GM12891 (cell line): ENCODE measurements at regions not wholly inside any gene's neighbourhood (a gene's known extent, or its start where the extent isn't known, plus 50 kb on each side); places are given as distances from the start of the nearest gene placed in this dataset.

Experiments used
- DNase-seq: peaks from one replicate; pipeline ENCODE4 v3.0.0; 2011; ENCODE audit warnings: low spot score; ENCODE audit not compliant: insufficient read length
- FAIRE-seq: peaks from 2 replicates; lab custom pipeline; 2011; peaks lifted over from hg19 to GRCh38; lab: Jason Lieb, UNC
- PAX5 ChIP-seq: IDR thresholded peaks from 2 replicates; pipeline ENCODE4 v1.6.1; 2011; ENCODE audit warnings: low read length, moderate library complexity, mild to moderate bottlenecking; ENCODE audit not compliant: insufficient read depth, severe bottlenecking
- POLR2A ChIP-seq: IDR thresholded peaks from 2 replicates; pipeline ENCODE4 v1.6.1; 2011; ENCODE audit warnings: low read depth, low read length, control low read depth
- POLR2AphosphoS5 ChIP-seq: IDR thresholded peaks from 2 replicates; pipeline ENCODE4 v1.6.1; 2011; ENCODE audit warnings: low read depth, low read length, control low read depth
- POU2F2 ChIP-seq: IDR thresholded peaks from 2 replicates; pipeline ENCODE4 v1.6.1; 2011; ENCODE audit warnings: low read depth, mild to moderate bottlenecking, control low read depth, low read length, moderate library complexity
- SPI1 ChIP-seq: IDR thresholded peaks from 2 replicates; pipeline ENCODE4 v1.6.1; 2011; ENCODE audit warnings: low read depth, low read length, control low read depth
- TAF1 ChIP-seq: IDR thresholded peaks from 2 replicates; pipeline ENCODE4 v1.6.1; 2011; ENCODE audit warnings: low read depth, low read length, control low read depth

DNA sequence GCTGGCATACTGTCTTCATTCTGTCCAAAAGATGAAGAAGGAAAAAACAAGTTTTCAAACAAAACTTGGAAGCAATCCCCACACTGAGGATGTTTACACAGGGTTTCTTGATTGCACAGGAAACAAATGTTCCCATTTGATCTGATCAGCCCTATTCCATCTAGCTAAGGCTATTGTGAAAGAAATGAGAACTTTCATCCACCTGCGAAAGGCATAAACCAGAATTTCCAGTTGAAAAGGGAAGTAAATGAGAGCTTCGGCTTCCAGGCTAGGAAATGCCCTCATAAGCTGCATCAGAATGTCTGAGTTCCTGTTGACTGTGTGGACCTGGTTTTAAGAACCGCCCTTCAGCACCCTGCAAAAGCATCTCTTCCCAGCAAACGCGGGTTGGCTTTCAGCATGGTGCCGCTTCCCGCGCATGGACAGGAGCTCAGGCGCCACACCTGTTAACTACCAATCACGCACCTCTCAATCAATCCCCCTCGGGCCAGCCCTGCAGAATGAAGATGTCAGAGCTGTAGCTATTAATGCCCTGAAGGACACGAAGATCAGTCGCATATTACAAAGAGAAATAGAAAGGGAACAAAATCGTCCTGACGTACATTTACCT, 850.4 kb downstream of the GALR1 start:
- no peak for DNase-seq

DNA sequence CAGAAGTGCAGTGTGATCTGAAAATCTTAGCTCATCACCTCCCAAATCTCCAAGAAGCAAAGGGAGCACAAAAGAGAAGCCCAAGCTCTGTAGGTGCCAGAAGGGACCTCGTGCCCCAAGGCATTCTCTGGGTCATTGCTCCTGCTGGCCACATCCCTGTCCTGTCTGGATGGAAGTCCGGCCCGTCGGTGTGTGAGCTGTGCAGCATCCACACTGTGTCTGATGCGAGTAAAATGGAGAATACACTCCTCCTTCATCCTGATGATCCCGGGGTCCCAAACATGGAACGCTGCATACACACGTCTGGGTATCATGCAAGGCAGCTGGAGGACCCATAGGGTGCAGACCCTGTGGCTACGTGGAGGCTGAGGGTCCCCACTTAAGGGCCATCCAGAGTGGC, 851.4 kb downstream of the GALR1 start:
- DNase-seq = no peak
- TF ChIP-seq PAX5 (no peak), POLR2AphosphoS5 (no peak), POU2F2 (no peak), POLR2A (no peak), TAF1 (no peak), SPI1 (no peak)
- no peak for FAIRE-seq

More for the DNA sequence above, 850.4 kb downstream of the GALR1 start:
- TF ChIP-seq POLR2A = no peak
- FAIRE-seq = no peak

DNA sequence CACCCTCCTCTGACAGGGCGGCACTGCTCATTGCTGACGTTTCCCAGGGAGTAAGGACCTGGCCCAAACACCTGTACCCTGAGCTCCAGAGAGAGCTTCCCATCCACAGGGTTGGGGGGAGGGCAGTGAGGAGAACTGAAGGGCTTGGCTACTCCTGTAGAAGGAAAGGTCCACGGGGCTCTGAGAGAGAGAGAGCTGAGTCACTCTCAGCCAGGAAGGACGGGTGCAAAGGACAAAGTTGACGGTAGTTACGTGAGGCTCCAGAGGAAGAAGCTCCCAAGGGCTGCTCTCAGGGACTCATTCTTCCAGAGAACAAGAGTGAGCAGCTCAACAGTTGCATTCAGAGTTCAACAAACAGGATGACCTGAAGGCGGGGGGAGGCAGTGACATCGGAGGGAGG, 852.5 kb downstream of the GALR1 start:
- DNase-seq = no peak
- TF ChIP-seq POLR2AphosphoS5 = no peak
- TF ChIP-seq PAX5 = no peak
- TF ChIP-seq POU2F2 = no peak
- no peak for TF ChIP-seq TAF1
- no peak for TF ChIP-seq SPI1
- no peak for TF ChIP-seq POLR2A

DNA sequence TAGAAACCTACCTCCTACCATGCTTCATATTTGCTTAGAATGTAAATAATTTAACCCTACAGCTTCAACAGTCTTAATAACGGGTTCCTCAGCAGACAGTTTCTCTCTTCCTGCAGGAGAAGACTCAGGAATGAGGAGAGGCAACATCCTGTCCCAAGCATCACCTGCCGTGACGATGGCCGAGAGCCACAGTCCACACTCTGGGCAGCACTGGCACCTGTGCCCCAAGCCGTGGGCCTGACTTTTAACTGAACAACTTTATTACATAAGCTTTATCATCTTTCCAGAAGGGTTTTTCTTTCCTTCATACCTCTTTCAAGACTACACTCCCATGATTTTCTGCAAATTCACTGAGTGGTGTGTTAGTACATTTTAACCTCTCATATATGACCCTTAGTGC, 856.0 kb downstream of the GALR1 start:
- TF ChIP-seq POLR2AphosphoS5 = no peak
- TF ChIP-seq TAF1 = no peak
- DNase-seq (no peak), FAIRE-seq (no peak)

More for the DNA sequence above, 852.5 kb downstream of the GALR1 start:
- no peak for FAIRE-seq

DNA sequence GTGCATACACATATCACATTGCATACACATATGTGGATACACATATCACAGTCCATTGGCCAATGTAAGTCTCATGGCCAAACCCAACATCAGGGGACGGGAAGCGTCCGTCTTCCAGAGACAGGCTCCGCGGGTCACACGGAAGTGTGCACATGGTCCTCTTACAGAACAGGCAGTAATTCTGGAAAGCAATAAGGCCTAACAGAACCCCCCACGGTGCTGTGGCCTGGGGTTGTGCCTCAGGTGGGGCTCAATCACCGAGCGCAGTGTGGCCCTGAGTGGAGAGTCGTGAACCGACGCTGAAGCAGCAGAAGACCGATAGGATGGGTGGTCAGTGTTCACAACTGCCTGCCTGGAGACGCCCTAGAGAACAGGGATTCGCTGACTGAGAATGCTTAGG, 857.3 kb downstream of the GALR1 start:
- FAIRE-seq (no peak), DNase-seq (no peak)
- TF ChIP-seq PAX5 = no peak
- TF ChIP-seq SPI1 = no peak
- TF ChIP-seq TAF1 = no peak
- TF ChIP-seq POLR2A = no peak
- TF ChIP-seq POLR2AphosphoS5 = no peak
- TF ChIP-seq POU2F2 = no peak

DNA sequence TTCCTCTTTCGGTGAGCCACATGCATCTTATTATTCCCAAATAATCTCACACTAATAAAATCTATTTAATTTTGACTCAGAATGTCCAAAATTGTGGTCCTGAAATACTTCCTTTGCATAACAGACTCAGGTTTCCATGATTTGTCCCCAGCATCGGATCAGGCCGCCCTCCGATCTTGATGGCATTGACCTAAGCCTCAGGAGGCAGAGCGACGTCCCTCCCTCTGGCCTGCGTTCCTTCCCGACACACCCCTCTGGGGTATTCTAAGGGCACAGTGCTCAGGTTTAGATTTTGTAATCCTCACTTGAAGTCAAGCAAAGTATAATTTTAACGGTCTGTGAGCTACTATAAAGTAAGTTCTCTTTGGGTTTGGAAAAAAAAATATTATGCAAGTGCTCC, 857.7 kb downstream of the GALR1 start:
- FAIRE-seq (no peak), DNase-seq (no peak)
- TF ChIP-seq POLR2AphosphoS5 (no peak), SPI1 (no peak), POLR2A (no peak), POU2F2 (no peak), TAF1 (no peak), PAX5 (no peak)

DNA sequence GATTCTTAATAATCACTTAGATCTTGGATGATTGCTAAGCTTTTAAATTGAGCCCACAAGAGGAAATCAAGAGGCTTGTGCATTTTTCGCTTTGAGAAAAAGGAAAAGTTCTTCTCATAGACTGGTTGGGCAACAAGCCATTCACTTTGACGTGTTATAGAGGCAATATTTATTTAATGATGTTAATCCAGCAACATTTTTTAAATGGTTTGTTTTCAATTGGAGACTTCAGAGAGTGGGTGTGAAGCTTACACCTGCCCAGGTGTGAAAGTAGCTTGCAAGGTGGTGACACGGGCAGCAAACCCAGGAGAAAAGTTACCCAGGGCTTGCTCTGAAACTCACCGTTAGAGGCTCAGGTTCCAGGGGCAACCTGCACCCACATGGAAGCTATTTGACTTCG, 858.9 kb downstream of the GALR1 start:
- FAIRE-seq = no peak
- TF ChIP-seq POLR2AphosphoS5 (no peak), POU2F2 (no peak), TAF1 (no peak), SPI1 (no peak), PAX5 (no peak), POLR2A (no peak)
- DNase-seq = no peak

DNA sequence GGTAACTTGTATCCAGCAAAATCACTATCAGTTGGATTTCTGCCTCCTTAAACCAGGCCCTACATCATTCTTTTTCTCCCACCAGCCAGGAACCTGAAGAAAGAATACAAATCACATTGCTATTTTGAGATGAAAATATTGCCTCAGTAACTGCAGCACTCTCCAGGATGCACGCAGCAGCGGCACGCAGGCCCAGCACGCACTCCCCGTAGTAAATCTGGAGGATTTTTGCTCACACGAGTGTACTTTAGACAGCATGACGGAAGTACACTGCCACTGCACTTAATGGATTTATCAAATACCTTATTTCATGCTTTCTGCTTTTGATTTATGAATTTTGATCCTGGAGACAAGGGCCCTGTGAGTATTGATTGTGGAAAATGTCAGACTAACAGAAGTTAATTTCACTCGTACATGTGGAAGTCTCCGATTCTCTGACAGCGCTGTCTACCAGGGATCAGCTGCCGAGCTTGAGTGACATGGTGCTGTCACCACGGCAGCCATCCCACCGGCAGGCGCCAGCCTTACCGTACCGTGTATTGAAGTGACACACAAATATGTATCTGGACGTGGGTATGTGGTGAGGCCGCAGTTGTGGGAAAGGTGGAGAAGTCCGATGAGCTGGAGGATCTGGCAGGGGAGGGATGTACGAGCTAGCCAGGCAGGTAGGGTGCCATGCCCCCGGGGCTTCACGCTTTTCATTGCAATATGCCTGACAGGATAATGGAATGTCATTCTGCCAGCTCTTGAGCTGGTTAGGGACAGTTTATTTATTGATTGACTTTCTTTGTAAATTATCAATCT, 863.7 kb downstream of the GALR1 start:
- DNase-seq = no peak
- FAIRE-seq = no peak
- TF ChIP-seq POU2F2 = no peak
- TF ChIP-seq PAX5 = no peak

DNA sequence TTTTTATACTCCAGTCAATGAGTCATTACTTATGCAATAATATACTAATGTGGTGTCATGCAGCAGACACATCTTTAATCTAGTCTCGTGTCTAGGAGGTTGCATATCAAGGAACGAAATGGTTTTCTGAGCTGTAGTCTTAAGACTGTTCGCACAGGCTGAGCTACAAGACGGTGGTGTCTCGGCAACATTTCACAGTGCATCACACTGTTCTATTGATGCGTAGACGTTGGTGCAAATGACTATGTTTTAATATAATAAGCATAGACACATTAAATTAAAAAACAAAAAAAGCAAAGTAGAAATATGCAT, 864.2 kb downstream of the GALR1 start:
- no peak for DNase-seq
- TF ChIP-seq POU2F2 (no peak), SPI1 (no peak), POLR2AphosphoS5 (no peak), PAX5 (no peak), POLR2A (no peak), TAF1 (no peak)
- no peak for FAIRE-seq

DNA sequence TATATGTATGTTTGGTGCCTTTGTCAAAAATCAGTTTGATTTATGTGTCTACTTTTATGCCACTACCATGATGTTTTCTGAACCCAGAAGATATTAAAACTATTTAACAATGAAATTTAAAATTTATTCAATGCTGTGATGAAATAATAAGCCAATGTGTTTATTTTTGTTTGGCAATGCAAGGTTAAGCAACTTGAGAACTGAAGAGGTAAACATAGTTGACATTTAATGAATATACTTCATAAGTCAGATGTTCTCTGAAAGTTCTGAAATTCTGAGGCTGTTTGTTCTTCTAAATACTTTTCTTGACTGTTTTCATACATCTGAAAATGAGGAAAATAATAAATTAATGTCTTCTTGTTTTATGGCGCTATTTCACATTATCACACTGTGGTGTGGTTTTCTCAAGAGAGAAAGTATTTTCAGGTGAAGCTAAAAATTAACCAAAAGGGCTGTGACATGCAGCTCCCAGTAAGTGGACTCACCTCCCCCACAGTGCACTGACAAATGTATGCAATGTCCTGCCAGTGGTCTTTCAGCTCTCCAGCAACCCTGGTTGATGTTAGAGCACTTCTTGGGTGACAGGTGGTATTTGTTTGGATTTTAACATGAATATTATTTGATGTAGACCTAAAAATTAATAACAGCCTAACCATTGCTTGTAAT, 863.6 kb upstream of the SALL3 start:
- no peak for TF ChIP-seq SPI1
- no peak for TF ChIP-seq TAF1
- no peak for TF ChIP-seq POLR2AphosphoS5
- no peak for TF ChIP-seq POU2F2
- no peak for TF ChIP-seq PAX5
- no peak for TF ChIP-seq POLR2A
- no peak for DNase-seq
- FAIRE-seq = no peak
